Renal cortical epithelial cell (primary cell): ENCODE measurements at regions not wholly inside any gene's neighbourhood (a gene's known extent, or its start where the extent isn't known, plus 50 kb on each side); places are given as distances from the start of the nearest gene placed in this dataset.

Experiments used
- DNase-seq: peaks from one replicate; pipeline ENCODE4 v3.0.0-alpha.2; 2011; ENCODE audit warnings: low read depth

DNA sequence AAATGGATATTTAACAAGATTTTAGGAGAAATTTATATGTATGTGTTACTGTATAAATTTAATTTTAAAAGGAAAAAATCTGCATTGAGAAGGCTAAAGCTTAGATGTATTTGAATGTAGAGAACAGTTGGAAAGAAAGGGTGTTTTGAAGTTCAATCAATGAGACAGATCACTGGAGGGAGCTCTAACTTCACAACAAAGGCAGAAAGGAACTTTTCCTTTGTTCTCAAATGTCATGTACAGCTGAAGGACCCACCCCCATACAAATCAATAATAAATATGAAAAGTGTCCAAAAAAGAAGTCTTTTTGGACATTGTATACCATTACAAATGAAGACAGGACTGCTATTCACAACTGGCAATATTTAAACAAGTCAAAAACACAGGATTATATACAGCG is 403.4 kb downstream of the DNAJB9 start:
- DNase-seq, result no peak

DNA sequence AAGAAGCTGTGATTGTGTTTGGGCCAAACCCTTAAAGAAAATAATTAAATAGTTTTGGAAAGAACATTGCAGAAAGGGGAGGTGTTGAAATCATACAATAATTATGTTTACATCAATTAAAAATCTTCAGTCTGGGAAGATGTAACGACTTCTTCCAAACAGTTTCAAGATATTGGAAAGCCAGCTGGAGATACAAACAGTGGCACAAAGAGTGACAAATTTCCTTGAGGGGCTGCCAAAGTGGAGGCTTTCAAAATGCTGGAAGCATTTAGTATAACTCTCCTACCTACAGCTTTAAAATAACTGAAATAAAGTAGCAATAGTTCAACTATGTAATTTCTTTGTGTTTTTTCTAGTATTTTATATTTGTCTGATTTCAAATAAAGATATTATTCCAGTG is 405.0 kb downstream of the DNAJB9 start:
- DNase-seq, result no peak

DNA sequence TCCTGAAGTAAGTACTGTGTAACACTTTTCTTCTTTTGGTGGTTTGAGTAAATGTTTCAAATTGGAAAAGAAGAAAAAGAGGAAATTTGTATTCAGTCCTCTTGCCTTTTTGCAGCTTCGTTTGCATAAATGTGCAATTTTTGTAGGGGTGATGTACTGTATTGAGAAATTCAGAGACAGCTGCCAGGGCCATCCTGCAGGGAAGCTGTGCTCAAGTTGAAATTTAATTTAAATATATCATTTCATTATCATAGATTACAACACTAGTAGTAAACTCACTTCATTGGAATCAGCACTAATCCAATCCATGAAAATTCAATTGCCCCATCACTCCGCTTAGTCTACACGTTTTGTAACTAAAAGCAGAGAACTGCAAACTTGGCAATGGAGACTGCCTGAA is 415.4 kb downstream of the DNAJB9 start:
- DNase-seq, result no peak

DNA sequence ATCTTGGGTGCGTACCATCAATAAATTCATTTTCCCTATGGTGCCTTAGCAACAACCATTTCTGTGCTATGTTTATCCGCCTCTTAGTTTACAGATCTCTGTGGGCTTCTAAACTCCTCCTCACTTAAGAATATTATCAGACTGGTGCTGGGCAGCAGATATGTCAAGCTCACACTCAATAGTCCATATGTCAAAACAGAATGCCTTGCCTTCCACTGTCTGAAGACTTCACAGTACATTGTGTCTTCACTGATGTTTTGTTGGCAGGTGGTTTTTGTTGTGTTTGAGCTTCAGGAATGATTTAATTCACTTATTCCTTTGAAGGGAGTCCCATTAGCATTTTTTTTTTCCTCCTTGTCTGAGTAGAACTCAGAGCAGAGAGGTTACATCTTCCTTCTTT is 419.6 kb downstream of the DNAJB9 start:
- no peak for DNase-seq

DNA sequence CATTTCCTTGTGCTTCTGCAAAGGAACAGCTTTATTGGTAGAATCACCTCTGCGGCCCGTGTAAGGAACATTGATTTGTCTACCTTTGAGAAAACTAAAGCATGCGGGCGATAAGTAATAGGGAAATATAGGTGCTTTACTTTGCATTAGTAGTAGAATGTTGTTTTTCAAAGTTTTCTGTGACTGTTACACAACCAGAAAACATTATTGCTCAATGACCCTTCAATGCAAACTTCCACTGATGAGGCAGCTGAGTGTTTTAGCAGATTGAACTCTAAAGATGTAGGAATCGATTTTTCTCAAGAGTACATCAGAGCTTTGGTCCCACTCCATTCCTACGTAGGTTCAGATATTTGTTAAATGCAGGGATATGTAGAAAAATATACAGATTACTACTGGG is 427.8 kb downstream of the DNAJB9 start:
- no peak for DNase-seq

DNA sequence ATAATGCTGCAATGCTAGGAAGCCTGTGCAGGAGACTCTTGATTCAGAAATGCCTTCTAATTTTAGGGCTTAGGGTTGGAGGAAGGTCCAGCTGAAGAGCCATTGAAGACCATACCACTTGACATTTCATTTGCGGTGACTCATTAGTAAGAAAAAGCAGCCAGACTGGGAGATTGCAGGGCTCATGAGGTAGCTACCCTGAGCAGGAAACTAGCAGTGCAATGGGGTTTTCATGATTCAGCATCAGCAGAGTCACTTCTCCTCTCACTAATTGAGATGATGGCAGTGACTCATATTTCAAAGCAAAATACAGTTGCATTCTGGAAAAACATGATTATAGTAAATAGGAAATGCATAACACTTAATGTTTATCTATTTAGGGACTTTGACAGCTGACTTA is 434.1 kb downstream of the DNAJB9 start:
- peak; percentile 53 for DNase-seq

DNA sequence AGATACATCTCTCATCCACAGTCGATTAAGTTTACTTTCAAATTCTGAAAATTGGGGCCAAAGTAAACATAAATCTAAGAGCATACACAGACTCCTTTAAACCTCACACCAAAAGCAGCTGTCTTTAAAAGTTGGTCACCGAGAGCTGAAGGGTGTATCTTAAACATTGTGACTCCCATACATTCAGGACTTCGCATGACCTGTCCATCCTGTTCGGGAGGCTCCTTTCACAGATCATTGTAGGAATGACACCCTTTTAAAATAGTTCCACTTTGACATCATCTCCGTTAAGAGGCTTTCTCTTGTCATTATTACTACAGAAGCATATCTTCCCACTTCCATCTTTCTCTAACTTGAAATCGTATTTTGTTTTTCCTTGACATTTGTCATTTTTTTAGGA is 440.0 kb downstream of the DNAJB9 start:
- DNase-seq, result no peak

DNA sequence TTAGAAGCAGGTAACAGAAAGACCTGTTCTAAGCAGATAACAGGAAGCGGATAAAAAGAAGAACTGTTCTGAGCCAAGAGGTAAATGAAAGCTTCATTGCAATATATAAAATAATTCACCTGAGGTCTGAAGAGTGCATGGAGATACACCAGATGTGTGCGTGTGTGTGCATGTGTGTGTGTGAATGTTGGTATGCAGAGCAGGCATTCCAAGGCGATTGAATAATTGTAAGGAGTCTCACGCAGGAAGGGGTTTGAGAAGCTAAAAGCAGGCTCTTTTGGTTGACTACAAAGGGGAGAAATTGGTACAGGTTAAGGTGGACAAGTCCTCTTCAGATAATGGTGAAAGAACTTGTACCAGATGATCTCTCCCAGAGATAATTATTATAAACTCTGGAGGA is 450.6 kb downstream of the DNAJB9 start:
- DNase-seq, result no peak

DNA sequence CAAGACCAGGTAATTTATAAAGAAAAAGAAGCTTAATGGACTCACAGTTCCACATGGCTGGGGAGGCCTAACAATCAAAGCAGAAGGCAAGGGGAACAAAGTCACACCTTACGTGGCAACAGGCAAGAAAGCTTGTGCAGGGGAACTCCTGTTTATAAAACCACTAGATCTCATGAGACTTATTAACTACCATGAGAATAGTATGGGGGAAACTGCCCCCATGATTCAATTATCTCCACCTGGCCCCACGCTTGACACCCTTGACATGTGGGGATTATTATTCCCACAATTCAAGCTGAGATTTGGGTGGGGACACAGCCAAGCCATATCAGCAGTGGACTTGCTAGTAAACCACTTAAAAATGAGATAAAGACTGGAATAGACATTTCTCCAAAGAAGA is 451.7 kb downstream of the DNAJB9 start:
- DNase-seq, result no peak

DNA sequence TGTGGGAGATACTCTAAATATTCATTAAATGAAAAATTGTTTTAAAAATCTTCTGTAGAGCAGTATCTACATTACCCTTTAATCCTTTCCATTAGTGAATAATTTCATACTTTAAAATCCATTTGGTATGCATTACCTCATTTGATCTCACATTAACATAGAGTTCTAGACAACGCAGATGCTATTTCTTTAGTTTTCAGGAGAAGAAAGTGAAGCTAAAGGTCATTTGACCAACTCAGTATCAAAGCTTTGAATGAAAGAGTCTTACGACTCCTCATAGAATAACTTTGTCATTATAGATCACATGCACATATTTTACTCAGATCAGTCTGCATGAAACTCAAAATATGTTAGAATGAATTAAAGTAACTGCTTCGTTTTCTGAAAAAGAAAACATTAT is 460.2 kb downstream of the DNAJB9 start:
- DNase-seq, result no peak

DNA sequence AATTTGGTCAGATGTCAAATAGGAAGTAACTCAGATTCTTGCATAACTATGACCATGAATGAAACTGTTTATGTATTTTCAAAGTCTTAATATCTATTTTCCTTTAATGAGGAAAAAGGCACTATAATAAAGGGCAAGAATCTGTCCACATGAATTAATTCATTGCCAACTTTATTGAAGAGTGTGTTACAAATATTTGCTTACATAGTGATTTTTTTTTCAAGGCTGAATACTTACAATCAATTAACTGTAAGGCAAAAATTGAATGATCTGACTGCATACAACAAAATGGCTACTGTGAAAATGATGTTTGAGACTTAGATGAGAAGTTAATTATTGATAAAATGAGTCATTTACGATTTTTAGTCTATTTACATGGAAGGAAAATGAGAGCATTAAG is 475.0 kb downstream of the DNAJB9 start:
- DNase-seq, result peak; percentile 2

DNA sequence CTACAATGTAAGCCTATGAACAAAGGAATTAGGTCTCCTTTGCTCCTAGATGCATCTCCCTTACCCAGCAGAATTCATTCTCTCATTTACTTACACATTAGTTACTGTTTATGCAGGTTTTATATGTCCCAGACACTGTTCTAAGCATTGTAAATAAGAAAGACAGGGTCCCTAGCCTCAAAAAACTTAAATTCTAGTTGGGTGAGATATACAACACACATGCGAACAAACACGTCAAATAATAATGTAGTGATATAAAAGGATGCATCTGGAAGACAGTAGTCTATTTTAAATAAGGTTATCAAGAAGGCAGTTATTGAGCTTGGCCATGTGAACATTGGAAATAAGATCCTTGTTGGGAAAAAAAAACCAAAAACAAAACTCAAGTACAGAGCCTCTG is 479.7 kb downstream of the DNAJB9 start:
- DNase-seq, result no peak

DNA sequence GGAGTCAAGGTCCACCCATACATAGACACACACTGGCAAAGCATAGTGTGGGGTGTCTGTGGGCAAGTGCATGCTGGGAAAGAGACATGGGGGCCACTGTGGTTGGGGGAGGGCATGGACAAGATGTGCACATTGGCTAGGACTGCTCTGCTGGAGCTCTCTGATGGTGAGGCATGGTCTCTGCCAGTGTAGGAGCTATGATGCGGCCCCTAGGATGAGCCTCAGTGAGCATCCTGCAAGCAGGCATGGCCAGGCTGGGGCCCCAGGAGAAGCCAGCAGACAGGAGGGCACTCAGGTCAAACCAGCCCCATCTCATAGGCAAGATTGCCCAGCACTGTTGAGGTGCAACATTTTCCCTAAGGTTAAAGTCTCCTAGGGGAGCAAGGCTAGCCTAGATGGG is 489.4 kb downstream of the DNAJB9 start:
- no peak for DNase-seq

DNA sequence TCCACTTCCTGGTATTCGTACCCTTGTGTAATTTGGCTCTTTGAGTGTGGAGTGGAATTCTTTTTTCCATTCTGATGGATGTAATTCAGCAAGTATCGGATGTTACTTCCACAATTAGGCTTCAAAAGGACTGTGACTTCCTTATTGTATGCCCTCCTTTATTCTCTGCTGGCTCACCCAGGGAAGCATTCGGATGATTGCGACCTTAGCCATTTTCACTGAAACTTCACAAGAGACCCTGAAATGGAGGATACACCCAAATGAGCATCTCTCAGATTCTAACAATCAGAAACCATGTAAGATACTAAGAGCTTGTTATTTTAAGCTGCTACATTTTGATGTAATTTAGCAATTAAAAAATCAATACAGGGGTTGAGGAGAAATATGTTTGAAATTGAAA is 493.1 kb downstream of the DNAJB9 start:
- DNase-seq, result no peak

DNA sequence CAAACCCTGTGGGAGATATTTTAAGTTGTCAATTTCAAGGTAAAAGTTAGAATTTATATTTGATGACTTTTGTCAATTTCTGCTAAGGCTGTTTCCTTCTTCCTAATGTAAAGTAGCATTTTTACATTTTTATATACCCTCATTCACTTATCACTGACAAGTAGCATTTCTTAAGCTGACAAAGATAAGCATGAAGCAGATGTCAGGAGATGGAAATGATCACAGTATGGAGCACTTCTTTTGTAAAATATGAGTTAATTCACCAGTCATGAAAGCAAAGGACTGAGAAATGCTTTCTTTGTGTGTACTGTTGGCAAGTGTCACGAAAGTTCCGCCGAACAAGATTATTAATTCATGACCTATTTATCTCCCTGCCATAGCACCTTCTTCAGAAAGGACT is 503.9 kb downstream of the DNAJB9 start:
- DNase-seq, result no peak

DNA sequence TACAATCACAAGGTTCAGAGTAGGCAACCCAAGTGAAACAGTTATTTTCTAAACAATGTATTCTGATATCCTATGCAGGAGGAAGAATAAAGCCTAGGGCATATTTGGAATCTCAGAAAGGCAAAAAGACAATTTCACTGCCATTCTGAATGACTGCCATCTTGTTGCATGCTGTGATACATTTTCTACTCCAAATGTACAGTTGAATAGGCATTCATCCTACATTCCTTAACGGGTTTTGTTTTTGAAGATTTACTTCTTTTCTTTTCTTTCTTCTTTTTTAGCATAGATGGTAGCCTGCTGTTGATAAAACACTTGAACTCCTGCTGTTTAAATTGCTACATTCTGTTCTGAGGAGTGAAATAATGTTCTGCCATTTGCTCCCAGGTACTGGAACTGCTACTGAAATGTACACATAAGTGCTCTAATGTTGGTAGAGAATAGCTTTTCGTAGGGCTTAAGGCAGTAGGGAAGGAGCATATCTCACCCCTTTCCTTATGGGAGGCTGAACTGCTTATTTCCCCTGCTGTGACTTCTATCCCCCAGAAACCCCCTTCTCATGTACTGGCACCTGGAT is 506.8 kb downstream of the DNAJB9 start:
- no peak for DNase-seq

DNA sequence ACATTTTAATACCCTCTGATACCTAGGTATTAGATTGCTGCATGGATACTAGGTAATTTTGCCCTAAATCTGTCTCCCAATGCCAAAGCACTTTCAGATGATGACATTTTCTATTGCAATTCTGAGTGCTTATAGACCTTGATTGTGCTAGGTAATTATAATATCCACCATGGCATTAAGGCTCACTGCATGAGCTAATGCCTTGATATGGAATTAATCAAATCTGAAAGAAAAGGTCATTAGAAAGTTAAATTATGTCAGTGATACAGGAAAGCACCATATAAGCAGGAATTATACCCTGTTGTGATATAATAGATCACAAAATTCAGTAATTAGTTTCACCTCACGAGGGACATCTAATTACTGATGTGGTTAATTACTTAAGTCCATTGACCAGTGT is 521.4 kb downstream of the DNAJB9 start:
- no peak for DNase-seq

DNA sequence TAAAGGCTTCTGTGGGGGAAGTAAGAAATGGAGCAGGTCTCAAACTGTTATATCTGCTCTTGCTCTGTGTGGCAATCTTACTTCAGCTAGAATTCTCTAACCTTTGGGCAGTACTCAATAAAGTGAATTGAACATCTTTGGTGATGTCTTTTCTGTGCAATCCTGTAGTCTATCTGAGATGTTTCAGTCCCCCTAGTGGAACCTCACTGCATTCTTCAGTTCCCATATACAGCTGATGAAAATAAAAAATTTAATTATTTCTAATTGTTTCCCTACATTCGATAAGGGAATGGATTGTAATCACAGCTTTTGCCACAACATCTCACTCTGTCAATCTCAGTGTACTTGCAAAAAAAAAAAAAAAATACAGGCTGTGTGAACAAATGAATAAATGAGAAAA is 522.6 kb downstream of the DNAJB9 start:
- DNase-seq, result no peak

DNA sequence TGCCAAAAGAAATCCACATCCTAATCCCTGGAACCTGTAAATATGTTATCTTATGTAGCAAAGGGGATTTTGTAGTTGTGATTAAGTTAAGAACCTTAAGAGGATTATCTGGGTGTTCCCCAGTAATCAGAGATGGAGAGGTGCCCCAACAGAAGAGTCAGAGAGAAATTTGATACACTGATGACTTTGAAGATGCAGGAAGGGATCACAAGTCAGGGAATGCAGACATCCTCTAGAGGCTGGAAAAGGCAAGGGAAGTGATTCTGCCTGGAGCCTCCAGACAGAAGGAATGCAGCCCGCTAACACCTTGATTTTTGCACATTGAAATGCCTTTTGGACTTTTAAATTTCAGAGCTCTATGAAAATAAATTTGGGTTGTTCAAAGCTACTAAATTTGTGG is 531.7 kb downstream of the DNAJB9 start:
- DNase-seq, result no peak

DNA sequence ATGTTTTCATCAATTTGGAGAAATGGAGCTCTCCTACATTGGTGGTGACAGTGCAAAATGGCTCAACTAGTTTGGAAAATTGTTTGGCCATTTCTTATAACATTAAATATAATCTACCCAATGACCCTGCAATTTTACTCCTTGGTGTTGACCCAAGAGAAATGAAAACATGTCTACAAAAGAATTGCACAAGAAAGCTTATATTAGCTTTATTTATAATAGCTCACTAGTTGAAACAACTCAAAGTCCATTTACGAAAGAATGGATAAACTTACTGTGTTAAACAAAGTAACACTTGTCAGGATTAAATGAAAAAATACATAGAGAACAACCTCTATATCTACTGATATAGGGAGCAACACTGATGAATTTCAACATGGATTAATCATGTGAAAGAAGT is 539.9 kb downstream of the DNAJB9 start:
- no peak for DNase-seq

DNA sequence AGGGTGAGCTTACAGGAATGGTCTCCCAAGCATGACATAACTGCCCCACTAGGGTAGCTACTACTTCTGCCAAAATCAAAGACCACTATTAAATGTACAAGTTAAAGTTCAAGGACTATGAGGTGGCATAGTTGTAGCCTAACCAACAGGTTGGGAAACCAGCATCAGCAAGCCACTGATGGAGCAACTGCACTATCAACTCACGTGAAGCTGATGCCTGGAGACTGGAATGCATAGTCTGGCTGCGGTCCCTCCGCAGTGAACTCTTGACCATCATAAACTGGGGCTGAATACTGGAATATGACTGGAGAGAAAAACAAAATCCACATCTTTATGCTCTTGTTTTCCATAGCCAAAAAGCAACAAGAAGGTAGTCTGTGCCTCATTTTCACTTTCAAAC is 541.4 kb downstream of the DNAJB9 start:
- DNase-seq, result no peak

DNA sequence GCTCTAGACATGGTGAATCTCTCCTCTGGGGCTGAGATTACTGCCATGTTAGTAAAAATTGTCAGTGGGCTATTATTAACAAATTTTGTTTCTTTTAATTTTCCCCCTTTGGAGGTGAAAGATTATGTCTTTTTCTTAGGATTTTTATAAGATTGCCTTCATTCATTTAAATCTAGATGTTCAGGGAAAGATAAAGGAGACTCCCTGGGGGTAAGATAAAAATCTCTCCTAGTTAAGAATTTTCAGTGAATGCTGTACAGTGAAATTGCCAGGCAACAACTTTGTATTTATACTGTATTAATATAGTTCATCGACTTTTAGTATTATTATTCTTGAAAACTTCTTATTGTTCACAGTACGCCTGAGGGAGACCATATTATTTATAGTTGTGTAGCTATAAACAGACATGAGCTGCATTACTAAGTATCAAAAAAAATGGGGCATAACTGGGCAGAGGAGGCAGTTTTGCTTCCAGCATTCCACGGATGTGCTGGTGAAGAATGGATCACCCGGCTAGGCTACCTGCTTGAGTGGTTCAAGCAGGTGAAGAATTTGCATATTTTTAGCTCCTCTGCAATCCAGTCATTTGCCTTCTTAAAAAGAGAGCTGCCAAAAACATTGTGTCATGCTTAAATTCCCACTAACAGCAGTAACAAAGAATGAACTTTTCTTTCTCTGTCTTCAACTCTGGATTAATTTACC is 552.1 kb downstream of the DNAJB9 start:
- no peak for DNase-seq

DNA sequence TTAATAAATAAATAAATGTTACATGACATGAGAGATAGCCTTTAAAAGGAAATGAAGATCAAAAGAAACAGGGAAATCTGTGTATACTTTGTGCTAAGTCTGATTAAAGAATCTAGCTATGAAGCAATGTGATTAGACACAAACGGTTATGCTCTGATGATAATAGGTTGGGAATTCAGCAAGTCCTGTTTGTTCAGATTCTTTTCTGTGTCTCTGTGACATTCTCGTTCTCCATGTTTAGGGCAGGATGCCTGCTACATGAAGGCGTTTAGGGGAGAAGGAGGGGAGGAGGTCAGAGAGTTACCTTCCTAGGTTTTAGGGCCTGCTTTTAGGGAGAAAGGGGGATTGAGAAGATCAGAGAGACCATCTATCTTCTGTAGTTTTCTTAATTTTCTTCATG is 555.3 kb downstream of the DNAJB9 start:
- DNase-seq, result no peak

DNA sequence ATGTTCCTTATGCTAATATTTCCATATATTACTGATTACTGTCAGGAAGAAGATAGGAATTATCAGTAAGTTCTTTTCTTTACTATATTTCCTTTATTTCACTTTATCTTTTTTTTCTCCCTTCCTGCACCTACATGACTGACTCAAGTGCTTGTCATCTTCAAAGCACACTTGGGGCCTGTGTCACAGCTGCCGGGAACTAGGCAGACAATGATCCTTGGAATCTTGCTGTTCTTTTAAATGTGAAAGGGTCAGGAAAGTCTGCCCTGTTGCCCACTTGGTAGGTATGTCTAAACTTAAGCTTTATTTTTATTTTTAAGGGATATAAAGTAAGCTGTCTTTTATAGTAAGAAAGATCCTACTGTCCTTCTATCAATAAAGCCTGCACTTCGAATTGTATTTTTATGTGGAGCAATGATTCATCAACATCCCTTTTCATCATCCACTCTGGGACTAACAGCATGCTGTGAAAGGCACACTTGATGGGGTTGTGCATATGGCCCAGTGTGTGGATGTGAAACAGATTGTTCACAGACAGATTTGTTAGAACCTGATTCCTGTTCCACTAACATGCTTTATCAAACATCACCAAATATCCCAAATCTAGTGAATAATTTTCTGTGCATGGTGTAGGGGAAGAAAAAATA is 556.9 kb downstream of the DNAJB9 start:
- DNase-seq, result no peak
